Activated naive CD4-positive, alpha-beta T cell treated with anti-CD3 and anti-CD28 coated beads, Interleukin-2, amount 10 ng/mL, durations not matched to agents 7 days and 5 days (primary cell): ENCODE measurements at regions not wholly inside any gene's neighbourhood (a gene's known extent, or its start where the extent isn't known, plus 50 kb on each side); places are given as distances from the start of the nearest gene placed in this dataset.

ENCODE experiments used
- CTCF ChIA-PET: fragments of 350-600 bp; sonication (Branson Sonifier 250); formaldehyde crosslinking; loops from one replicate; lab custom pipeline; 2021; ENCODE audit warnings: antibody characterized with exemption; lab: Charles Lee
- DNase-seq: peaks from one replicate; pipeline ENCODE4 v3.0.0-alpha.2; 2020
- H3K27ac Mint-ChIP-seq: one replicate; pipeline ENCODE4 v1.8.0; 2021; ENCODE audit warnings: mild to moderate bottlenecking, moderate library complexity, mixed read lengths
- H3K27me3 Mint-ChIP-seq: one replicate; pipeline ENCODE4 v1.8.0; 2021; ENCODE audit warnings: mild to moderate bottlenecking, mixed read lengths
- H3K36me3 Mint-ChIP-seq: one replicate; pipeline ENCODE4 v1.8.0; 2021; ENCODE audit warnings: mixed read lengths
- H3K4me1 Mint-ChIP-seq: one replicate; pipeline ENCODE4 v1.8.0; 2021; ENCODE audit warnings: mixed read lengths
- H3K4me3 Mint-ChIP-seq: one replicate; pipeline ENCODE4 v1.8.0; 2021; ENCODE audit warnings: mild to moderate bottlenecking, moderate library complexity, mixed read lengths
- H3K9me3 Mint-ChIP-seq: one replicate; pipeline ENCODE4 v1.8.0; 2021; ENCODE audit warnings: mixed read lengths

DNA sequence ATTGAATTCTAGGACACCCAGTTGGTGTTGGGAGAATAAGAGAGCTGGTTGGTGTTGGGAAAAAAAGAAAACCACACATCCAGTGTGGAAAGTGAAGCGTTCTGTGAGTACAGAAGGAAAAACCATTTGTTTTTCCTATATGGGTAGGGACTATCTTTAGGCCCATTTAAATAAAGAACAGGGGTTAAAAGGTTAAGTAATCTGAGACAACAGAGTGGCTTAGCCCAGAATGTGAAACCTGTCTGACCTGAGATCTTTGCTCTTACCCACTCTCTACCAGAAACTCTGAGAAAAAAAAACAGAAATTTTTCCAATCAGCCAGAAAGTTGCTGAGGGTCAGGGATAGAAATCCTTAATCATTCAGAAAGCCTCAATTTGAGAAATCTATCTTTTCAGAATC is 59.8 kb upstream of the LRRC55 start:
- CTCF ChIA-PET: no interaction called here
- no peaks in the 10 kb centered on the region for H3K4me1 Mint-ChIP-seq
- H3K36me3 Mint-ChIP-seq: no peaks in the 10 kb centered on the region
- H3K27ac Mint-ChIP-seq: no peak overlapping the region
- DNase-seq: no peak
- peaks cover 22% of the 10 kb centered on the region for H3K27me3 Mint-ChIP-seq
- H3K9me3 Mint-ChIP-seq: no peaks in the 10 kb centered on the region
- no peak overlapping the region for H3K4me3 Mint-ChIP-seq

DNA sequence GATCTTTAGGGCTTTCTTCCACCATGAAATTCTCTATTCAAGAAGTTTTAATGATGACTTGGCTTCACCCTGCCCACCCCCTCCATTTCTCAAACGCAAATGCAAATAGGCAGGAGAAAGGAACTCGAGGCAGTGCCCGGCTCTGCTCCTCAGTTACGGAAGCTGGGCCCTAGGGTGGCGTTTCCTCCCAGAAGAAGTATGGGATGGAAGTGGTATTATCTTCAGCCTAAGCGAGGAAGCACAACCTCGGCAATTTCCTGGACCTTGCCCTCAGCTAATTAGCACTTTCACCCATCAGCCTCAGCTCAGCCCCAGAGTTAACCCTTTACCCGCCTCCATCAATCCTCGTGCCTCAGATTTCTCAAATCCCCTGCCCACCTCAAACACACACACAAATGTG is 58.2 kb upstream of the LRRC55 start:
- H3K36me3 Mint-ChIP-seq: no peaks in the 10 kb centered on the region
- no peak overlapping the region for H3K4me3 Mint-ChIP-seq
- H3K27ac Mint-ChIP-seq: no peak overlapping the region
- H3K27me3 Mint-ChIP-seq: peaks cover 22% of the 10 kb centered on the region
- no peaks in the 10 kb centered on the region for H3K9me3 Mint-ChIP-seq
- no peak for DNase-seq
- no peaks in the 10 kb centered on the region for H3K4me1 Mint-ChIP-seq
- CTCF ChIA-PET: interaction anchor here (0.6 kb wide), 1 partner anchor 11 kb away, joined by 3 read pairs; no protein-coding TSS in a partner anchor

DNA sequence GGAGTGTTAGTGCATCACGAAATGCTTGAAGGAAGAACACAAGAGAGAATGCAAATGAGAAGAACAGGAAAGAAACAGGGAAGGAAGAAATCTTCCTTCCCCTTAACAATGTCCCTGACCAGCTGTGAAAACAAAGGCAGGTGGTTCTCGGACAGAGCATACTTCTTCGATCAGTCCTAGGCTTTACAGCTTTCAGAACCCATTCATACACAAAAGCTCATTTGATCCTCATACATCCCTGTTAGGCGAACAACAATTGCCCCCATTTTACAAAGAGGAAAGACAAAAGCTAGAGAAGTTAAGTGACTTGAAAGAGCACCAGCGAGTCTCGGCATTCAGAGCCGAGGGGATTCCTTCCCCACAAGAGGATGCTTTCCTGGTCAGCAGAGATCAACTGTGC is 57.2 kb upstream of the LRRC55 start:
- peaks cover 22% of the 10 kb centered on the region for H3K27me3 Mint-ChIP-seq
- CTCF ChIA-PET: interaction anchor here (1.6 kb wide), 1 partner anchor 125 kb away, joined by 3 read pairs; no protein-coding TSS in a partner anchor
- H3K9me3 Mint-ChIP-seq: no peaks in the 10 kb centered on the region

DNA sequence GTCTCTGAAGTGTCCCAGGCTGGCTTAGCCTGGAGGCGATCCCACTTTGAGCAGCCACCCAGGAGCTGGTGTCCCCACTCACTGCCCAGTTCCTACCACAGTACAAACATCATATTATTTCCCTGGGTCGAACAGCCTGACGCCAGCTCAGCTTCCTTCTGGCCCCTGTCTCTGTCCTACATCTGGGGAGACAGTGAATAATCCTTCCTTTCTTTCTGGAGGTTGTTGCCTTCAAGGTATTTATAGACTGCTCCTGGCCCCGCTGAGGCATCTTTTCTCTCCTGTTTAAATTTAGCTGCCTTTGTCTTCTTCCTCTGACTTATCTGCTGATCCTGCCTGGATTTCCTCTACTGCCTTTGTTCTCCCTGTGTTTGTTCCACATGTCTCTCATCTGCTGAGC is 56.8 kb upstream of the LRRC55 start:
- CTCF ChIA-PET: interaction anchor here (1.6 kb wide), 1 partner anchor 125 kb away, joined by 3 read pairs; no protein-coding TSS in a partner anchor
- no peak overlapping the region for H3K27ac Mint-ChIP-seq
- no peaks in the 10 kb centered on the region for H3K4me1 Mint-ChIP-seq
- no peak overlapping the region for H3K4me3 Mint-ChIP-seq
- H3K36me3 Mint-ChIP-seq: no peaks in the 10 kb centered on the region
- no peaks in the 10 kb centered on the region for H3K9me3 Mint-ChIP-seq
- no peak for DNase-seq
- peaks cover 22% of the 10 kb centered on the region for H3K27me3 Mint-ChIP-seq

More for the DNA sequence above, 57.2 kb upstream of the LRRC55 start:
- no peaks in the 10 kb centered on the region for H3K4me1 Mint-ChIP-seq
- H3K27ac Mint-ChIP-seq: no peak overlapping the region
- no peaks in the 10 kb centered on the region for H3K36me3 Mint-ChIP-seq
- DNase-seq: no peak
- H3K4me3 Mint-ChIP-seq: no peak overlapping the region

DNA sequence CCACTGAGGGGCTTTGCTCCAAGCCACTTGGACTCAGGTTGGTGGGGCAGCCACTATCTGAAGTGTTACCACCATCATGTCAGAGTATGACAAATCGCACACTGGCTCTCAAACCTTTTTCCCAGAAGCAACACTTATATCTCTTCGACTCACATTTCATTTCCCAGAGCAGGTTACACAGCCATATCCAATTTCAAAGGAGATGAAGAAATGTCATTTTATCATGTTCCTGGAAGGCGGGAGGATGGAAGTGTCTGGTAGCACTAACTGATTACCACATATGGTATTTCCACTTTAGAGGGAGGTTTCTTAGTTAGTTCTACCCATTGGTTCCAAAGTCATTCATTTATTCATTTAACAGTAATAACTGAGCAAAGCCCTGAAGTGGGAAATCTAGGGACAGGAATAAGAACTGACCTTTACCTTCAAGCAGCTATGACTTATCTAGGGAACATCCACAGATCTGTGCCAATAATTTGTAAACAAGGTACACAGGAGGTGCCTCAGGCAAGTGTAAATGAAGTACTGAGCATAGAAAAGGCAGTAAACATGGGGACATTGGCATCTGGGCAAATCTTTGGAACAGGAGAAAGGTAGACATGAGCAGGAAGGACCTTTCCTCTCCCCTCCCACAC is 54.9 kb upstream of the LRRC55 start:
- DNase-seq: no peak
- Mint-ChIP-seq H3K27ac (no peak overlapping the region), H3K36me3 (no peaks in the 10 kb centered on the region), H3K9me3 (no peaks in the 10 kb centered on the region), H3K4me1 (no peaks in the 10 kb centered on the region), H3K27me3 (peaks cover 20% of the 10 kb centered on the region), H3K4me3 (no peak overlapping the region)
- CTCF ChIA-PET: no interaction called here

DNA sequence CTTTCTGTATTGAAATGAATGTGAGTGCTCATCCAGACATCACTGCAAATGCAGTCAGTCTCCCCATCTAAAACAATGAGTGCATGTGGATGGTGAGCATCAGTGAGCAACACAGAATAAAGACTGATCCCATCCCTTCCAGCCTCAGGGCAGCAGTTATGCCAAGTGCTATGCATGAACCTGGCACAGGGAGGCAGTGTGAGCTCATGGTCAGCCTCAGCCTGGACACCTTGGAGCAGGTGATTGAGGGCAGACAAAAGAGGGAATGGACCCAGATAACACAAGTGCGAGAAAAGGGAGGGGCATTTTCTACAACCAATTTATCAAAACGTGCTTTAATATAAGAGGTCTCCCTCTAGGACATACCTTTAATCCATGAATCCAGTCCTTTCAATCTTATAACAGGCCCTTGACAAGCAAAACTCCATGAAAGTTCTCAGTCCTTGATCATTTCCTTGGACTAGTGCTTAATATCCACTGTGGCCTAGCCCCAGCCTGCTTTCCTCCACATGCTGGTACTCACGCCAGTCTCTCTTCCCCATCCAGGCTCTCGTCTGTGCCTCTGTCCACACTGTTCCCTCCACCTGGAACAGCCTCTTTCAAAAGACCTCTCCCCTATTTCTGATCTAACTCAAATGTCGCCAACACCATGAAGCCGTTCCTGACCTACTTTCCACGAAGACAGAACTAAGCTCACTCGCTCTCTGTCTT is 50.5 kb upstream of the LRRC55 start:
- DNase-seq: no peak
- CTCF ChIA-PET: interaction anchor here (1.1 kb wide), 1 partner anchor 118 kb away, joined by 3 read pairs; no protein-coding TSS in a partner anchor
- Mint-ChIP-seq H3K27ac (no peak overlapping the region), H3K27me3 (no peaks in the 10 kb centered on the region), H3K9me3 (no peaks in the 10 kb centered on the region), H3K4me1 (no peaks in the 10 kb centered on the region), H3K4me3 (no peak overlapping the region), H3K36me3 (no peaks in the 10 kb centered on the region)
